Peyer's patch (tissue), 4 donors: ENCODE measurements at regions not wholly inside any gene's neighbourhood (a gene's known extent, or its start where the extent isn't known, plus 50 kb on each side); places are given as distances from the start of the nearest gene placed in this dataset.

Experiments used
- POLR2A ChIP-seq, 2 donors: fragments of 450-650 bp; IDR thresholded peaks; one replicate each; pipeline ENCODE4 v1.5.1; 2017; ENCODE audit warnings: antibody characterized with exemption in 2 of 2, mild to moderate bottlenecking in 2 of 2, moderate library complexity in 2 of 2
- TF ChIP-seq, protein P1 (sequence below), 6 experiments: fragments of 450-650 bp in 4 of 6; fragments of 200-600 bp in 2 of 6; sonication (generic) in 1 of 6; IDR thresholded peaks; one replicate each; pipeline ENCODE4 v1.5.1; 2017 to 2019; ENCODE audit warnings: antibody characterized with exemption in 6 of 6, mild to moderate bottlenecking in 3 of 6, moderate library complexity in 1 of 6

- no peak for TF ChIP-seq POLR2A (IDR thresholded peaks at IDR 0.05)
- TF ChIP-seq, protein P1, sequence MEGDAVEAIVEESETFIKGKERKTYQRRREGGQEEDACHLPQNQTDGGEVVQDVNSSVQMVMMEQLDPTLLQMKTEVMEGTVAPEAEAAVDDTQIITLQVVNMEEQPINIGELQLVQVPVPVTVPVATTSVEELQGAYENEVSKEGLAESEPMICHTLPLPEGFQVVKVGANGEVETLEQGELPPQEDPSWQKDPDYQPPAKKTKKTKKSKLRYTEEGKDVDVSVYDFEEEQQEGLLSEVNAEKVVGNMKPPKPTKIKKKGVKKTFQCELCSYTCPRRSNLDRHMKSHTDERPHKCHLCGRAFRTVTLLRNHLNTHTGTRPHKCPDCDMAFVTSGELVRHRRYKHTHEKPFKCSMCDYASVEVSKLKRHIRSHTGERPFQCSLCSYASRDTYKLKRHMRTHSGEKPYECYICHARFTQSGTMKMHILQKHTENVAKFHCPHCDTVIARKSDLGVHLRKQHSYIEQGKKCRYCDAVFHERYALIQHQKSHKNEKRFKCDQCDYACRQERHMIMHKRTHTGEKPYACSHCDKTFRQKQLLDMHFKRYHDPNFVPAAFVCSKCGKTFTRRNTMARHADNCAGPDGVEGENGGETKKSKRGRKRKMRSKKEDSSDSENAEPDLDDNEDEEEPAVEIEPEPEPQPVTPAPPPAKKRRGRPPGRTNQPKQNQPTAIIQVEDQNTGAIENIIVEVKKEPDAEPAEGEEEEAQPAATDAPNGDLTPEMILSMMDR (IDR thresholded peaks at IDR 0.05): no peak
Observed at GRCh38 chr4:136918772-136919171, 613.5 kb downstream of the PCDH18 start.
